HEK293 (cell line): ENCODE measurements at regions not wholly inside any gene's neighbourhood (a gene's known extent, or its start where the extent isn't known, plus 50 kb on each side); places are given as distances from the start of the nearest gene placed in this dataset.

Experiments used
- CTCF ChIP-seq: fragments of 450-650 bp; formaldehyde crosslinking; IDR thresholded peaks from 2 replicates; pipeline ENCODE4 v1.5.1; 2016; ENCODE audit warnings: missing biosample characterization, missing genetic modification characterization
- GLI2 ChIP-seq: fragments of 450-650 bp; formaldehyde crosslinking; IDR thresholded peaks from 2 replicates; pipeline ENCODE4; 2017; ENCODE audit warnings: missing biosample characterization, missing genetic modification characterization, low read depth, borderline replicate concordance
- KLF8 ChIP-seq: fragments of 450-650 bp; formaldehyde crosslinking; IDR thresholded peaks from 2 replicates; pipeline ENCODE4 v1.5.1; 2016; ENCODE audit warnings: missing biosample characterization, missing genetic modification characterization
- YY1 ChIP-seq: fragments of 450-650 bp; formaldehyde crosslinking; IDR thresholded peaks from 2 replicates; pipeline ENCODE4 v1.5.1; 2018; ENCODE audit warnings: missing biosample characterization, missing genetic modification characterization
- ZBTB21 ChIP-seq: fragments of 450-650 bp; formaldehyde crosslinking; IDR thresholded peaks from 2 replicates; pipeline ENCODE4 v1.5.1; 2017; ENCODE audit warnings: missing biosample characterization, missing genetic modification characterization
- ZNF24 ChIP-seq: fragments of 450-650 bp; formaldehyde crosslinking; IDR thresholded peaks from 2 replicates; pipeline ENCODE4 v1.5.1; 2016; ENCODE audit warnings: missing biosample characterization, missing genetic modification characterization
- ZNF274 ChIP-seq, 2 experiments: fragments of 200-500 bp in 1 of 2; fragments of 450-650 bp in 1 of 2; sonication (Bioruptor generic) in 1 of 2; formaldehyde crosslinking in 1 of 2; IDR thresholded peaks; 2 replicates each; pipeline versions ENCODE4 v1.5.1 to v1.6.1; 2014 to 2016; ENCODE audit warnings: borderline replicate concordance in 1 of 2, inconsistent platforms in 1 of 2, low read length in 1 of 2, missing biosample characterization in 1 of 2, missing genetic modification characterization in 1 of 2
- ZNF335 ChIP-seq: fragments of 450-650 bp; formaldehyde crosslinking; conservative IDR thresholded peaks from 2 replicates; pipeline ENCODE4 v1.5.1; 2016; ENCODE audit warnings: missing biosample characterization, missing genetic modification characterization
- ZNF558 ChIP-seq: fragments of 450-650 bp; formaldehyde crosslinking; IDR thresholded peaks from 2 replicates; pipeline ENCODE4 v1.5.1; 2016; ENCODE audit warnings: missing biosample characterization, missing genetic modification characterization
- ZNF747 ChIP-seq: fragments of 450-650 bp; formaldehyde crosslinking; IDR thresholded peaks from 2 replicates; pipeline ENCODE4 v1.5.1; 2016; ENCODE audit warnings: missing biosample characterization, missing genetic modification characterization
- TF ChIP-seq, protein P1 (sequence below): fragments of 450-650 bp; formaldehyde crosslinking; IDR thresholded peaks from 2 replicates; pipeline ENCODE4 v1.5.1; 2017; ENCODE audit warnings: missing biosample characterization, missing genetic modification characterization

DNA sequence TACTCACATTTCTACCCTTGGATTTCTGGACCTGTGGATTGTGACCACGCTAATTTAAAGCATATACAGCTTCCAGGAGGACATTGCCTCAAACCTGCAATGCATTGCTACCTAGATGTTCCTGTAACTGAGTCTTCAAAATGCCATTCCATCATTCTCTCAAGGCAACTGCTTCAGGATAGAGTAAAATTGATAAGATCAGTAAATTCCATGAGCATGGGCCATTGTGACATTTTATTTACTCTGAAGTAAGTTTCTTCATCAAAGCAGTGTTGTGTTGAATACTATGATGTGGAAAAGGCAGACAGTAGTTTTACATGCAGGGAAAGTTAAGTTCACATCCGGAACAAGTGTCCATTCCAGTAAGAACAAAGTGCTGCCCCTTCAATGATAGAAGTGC lies 991.0 kb downstream of the ARAP2 start:
- TF ChIP-seq ZNF747 (no peak), ZNF274 (IDR thresholded peaks at IDR 0.05; ENCODE audit: low read length) (no peak), ZNF274 (tag by site-specific recombination; IDR thresholded peaks at IDR 0.05; ENCODE audit: borderline replicate concordance) (no peak), CTCF (no peak), GLI2 (tag by site-specific recombination) (no peak), YY1 (no peak), ZNF335 (tag by site-specific recombination) (no peak), ZNF558 (no peak), KLF8 (tag by site-specific recombination) (no peak), ZBTB21 (no peak), ZNF24 (tag by site-specific recombination) (no peak)
- TF ChIP-seq, protein P1, sequence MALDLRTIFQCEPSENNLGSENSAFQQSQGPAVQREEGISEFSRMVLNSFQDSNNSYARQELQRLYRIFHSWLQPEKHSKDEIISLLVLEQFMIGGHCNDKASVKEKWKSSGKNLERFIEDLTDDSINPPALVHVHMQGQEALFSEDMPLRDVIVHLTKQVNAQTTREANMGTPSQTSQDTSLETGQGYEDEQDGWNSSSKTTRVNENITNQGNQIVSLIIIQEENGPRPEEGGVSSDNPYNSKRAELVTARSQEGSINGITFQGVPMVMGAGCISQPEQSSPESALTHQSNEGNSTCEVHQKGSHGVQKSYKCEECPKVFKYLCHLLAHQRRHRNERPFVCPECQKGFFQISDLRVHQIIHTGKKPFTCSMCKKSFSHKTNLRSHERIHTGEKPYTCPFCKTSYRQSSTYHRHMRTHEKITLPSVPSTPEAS: no peak
